ENCODE measurements at regions not wholly inside any gene's neighbourhood (a gene's known extent, or its start where the extent isn't known, plus 50 kb on each side); places are given as distances from the start of the nearest gene placed in this dataset.

- DNase-seq = no peak
Observed at GRCh38 chr2:147495734-147496133, 349.1 kb upstream of the ACVR2A start.

DNA sequence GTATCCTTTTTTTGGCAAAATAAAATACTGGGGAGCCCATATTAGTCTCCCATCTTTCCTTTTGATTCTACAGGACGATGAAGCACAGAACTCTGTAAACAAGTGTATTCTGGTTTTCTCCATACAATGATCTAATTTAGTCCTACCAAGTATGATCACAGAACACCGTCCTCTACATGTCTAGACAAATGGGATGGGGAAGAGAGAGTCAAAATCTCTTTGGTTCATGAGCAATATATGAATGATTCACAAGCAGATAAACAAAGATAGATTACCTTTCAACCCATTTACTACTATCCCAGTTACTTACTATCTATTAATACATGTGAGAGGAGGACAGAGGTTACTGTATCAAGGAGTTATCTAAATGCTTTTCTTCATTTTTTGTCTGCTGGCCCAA lies 352.4 kb upstream of the ACVR2A start:
- no peak for DNase-seq

- no peak for DNase-seq
Observed at GRCh38 chr2:147491506-147491905, 353.3 kb upstream of the ACVR2A start.

DNA sequence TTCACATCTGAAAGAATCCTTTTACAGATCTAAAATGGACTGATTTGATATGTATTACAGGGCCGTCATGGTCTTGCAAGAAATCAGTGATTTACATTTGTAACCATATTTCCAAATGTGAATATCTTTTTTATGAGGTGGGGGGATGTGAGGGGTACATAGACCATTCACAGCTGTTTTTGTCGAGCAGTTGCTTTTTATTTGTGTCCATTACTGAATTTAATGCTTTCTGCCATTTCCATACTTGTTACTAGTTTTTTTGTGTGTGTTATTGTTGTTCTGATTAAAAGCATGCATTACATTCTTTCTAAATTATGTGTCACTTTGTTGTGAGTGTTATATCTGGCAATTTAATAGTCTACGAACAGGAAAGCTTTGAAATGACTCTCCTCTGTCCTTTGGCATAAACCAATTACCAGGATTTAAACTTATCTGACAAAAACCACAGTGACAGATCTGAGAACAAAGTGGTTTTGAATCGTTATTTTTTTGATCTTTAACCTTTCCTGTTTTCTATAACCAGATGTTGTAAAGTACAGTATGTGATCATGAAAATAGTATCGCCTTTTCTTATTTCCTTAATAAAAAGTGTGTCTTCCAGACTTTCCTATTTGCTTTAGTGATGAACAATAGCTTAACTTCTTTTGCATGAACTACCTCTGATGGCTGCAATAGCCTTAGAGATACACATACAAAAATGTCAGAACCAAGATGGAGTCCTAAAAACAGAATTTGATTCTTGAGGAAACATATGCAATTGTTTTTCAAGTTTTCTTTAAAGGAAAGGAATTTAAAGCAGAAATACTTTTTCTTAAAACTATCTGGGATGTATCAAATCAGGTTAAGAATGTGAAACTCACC lies 354.2 kb upstream of the ACVR2A start:
- no peak for DNase-seq

DNA sequence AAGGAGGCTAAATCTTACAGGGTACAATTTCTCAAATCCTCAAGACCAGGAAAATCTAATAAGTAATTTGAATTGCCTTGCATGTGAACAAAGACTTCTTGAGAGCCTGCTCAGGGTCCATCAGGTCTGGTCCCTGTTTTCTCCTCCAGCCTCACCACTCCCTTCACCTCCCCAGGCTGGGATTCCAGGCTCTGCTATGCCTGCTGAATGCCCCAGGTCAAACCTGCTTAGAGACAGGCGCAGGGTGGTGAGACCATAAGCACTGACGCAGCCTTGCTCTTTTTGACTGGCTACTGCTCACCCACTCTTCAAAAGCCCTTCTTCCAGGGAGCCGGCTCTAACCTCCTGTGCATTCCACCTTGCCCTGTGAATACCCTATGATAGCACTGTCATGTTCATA lies 356.4 kb upstream of the ACVR2A start:
- no peak for DNase-seq

DNA sequence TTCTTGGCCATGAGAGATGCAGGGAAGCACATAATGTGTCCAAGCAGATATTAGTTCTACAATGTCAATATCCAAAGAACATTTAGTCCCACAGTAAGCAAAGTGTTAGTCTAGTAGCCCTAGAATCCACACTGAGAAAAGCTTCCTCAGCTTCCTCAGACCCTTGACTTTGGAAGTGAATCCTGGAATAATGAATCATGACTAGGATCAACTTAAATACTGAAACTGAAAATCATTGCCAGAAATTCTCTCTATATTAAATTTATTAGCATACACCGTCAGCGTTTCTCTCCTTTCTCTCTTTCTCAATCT lies 356.9 kb upstream of the ACVR2A start:
- DNase-seq = no peak

DNA sequence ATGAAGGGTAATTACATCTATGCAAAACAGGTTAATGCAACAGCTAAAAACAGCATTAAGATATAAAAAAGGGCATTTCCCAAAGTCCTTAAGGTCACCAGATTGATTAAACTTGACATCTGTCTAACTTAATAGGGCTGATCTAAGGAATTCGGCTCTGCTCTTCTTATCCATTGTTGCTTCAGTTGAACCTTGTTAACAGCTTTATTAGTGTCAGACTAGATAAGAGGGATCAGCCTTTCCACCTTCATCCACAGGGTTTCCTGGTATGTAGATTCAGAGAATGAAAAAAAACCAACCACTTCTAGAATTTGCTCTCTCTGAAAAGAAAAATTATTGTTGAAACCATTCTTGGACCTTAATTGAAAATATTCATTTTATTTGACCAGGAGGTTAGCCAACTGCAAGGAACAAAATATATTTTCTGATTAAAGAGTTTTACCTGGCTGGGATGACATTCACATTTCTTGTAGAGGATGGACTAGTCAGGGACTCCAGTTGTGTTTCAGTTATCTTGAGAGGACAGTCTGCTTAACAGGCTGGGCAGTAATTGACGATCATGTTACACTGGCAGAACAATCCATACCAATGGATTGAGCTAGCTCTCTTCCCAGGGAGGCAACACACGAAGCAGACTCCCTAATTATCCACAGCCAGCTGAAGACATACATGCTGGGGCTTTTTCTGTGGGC lies 357.4 kb upstream of the ACVR2A start:
- no peak for DNase-seq

DNA sequence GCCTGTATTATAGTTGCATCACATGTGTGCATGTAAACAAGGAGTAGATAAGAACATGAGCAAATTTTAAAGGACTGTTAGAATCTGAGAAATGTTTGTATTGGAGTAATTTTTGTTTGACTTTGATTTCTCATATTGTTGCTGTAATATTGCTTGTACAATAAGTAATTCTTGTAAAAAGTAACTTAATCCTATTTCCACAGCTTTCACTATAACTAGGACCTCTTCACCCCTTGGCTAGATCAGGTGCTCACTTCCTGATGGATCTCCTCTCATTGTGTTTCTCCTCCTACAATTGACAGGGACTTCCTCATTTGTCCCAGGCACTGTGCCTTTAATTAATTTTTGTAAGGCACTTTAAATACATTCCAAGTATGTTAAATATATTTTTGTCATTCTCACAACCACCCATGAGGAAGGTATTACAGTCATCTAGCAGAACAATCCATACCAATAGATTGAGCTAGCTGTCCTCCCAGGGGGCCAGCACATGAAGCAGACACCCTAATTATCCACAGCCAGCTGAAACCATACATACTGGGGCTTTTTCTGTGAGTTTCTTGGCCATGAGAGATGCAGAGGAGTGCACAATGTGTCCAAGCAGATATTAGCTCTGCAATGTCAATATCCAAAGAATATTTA lies 359.5 kb upstream of the ACVR2A start:
- no peak for DNase-seq

- DNase-seq = no peak
Observed at GRCh38 chr2:147483911-147484310, 360.9 kb upstream of the ACVR2A start.

DNA sequence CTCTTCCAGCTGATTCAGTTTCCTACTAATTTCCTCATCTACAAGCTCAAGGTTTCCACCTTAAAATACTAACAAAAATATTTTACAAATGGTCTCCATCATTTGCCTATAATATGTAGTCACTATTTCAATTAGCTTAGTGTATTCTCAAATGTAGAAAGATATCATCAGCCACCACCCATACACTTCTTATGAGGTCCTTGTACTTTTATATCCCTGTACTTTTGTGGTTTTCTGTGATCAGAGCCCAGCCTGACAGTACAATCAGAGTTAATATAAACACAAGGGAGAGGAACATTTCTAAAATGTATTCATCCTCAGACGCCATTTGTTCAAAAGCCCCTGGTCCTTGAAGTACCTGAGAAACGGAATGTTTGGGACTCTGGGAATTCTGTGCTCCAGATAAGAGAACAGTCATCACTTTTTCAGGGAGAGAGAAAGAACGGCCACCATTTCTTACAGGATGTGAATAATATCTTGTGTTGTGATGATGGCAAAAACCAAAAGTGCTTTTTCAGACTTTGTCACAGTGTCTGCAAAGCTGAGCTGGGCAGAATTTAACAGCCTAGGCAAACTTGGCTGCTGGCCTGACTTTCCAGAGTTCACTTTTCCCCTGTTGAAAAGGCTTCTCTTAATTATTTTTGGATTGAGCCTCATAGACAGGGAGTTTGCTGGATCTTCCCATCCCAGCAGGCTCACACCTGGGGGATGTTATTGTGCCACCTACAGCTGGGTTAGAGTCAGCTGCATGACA lies 361.7 kb upstream of the ACVR2A start:
- no peak for DNase-seq

DNA sequence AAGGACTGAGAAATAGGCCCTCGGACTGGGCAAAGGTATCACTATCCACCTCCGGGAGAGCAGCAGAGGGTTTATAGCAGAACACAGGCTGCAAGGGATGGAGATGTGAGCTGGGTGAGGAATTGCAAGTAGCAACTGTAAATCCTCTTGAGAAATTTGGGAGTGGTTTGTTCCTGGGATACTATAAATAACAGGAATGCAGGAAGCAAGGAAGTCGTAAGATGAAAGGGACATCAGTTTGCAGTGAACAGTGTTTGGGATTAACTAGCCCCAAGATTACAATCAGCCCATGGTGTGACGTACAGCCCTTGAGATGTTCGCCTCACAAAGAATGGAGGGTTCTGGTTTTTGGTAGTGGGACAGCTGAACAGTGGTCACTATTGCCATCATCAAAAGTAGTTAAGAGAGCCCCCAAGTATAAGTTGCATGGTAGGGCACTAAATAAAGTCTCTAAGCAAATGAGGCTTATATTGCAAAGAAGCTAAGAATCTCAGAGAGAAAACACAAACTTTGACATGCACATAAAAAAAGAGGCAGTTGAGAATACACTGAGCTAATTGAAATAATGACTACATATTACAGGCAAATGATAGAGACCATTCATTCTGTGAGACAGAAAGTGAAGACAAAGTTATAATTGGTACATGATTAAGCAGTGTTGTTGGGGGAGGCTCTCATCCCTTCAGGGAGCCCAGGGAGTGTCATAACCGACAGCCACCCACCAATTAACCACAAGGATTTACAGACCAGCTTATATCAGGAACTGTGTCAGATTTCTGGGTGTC lies 362.5 kb upstream of the ACVR2A start:
- no peak for DNase-seq

- DNase-seq = no peak
Observed at GRCh38 chr2:147479358-147479757, 365.5 kb upstream of the ACVR2A start.

- DNase-seq = no peak
Observed at GRCh38 chr2:147473075-147473474, 371.8 kb upstream of the ACVR2A start.

DNA sequence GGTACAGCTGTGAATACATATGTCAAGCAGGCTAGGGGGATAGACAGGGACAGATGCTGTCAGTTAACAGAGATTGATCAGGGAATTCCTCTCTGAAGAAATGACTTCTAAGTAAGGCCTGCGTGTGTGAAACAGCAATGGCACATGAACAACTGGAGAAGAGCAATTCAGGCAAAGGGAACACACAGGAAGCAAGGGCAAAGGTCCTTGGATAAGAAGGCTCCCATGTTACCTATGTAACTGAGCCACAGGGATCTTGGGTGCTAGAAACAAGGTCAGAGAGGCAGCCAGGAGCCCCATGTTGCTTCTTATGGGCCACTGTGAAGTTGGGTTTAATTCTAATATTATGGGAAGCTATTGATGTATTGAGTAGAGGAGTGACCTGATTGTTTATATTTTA lies 373.7 kb upstream of the ACVR2A start:
- no peak for DNase-seq

GRCh38 chr2:147469471-147469870 lies 375.4 kb upstream of the ACVR2A start:
- DNase-seq = no peak

- DNase-seq = no peak
Observed at GRCh38 chr2:147468963-147469362, 375.9 kb upstream of the ACVR2A start.

- no peak for DNase-seq
Observed at GRCh38 chr2:147468349-147468748, 376.5 kb upstream of the ACVR2A start.

DNA sequence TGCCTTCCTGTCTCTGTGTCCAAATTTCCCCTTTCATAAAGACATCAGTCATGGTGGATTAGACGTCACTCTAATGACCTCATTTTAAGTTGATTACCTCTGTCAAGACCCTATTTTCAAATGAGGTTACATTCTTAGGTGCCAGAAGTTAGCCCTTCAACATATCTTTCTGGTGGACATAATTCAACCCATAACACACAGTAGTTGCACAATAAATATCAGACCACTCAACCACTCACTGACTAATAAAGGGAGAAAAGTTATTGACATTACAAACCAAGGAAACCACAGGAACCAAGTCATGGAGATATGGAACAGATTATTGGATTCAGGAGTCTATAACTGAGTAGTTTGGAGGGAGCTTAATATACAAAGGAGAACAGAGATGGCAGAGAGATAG lies 377.4 kb upstream of the ACVR2A start:
- no peak for DNase-seq

- no peak for DNase-seq
Observed at GRCh38 chr2:147464737-147465357, 380.0 kb upstream of the ACVR2A start.

DNA sequence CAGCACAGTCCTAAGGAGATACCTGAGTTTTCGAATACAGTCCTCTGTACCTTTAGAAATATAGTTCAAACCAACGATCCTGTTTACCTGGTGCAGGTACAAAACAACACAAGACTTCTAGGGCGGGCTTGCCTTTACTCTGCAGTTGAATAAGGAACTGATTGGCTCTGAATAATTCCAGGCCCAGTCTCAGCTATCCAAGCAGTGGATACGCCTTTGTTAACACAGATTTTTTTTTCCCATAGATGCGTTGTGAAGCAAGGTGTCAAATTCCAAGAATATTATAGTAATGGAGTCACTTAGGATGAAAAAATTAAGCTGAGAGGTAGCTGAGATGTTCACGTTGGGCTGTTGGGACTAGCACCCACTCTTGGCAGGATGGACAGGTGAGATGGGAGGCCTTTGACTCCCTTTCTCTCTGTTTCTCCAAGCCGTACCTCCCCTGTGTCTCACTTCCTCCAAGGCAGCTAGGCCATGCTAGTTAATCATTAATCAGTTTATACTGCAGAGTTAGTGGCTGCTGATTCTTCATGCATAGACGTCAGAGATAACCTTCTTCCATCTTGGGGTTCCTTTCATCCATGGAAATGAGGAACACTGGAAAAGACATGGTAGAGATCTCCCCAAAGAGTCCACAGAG lies 380.8 kb upstream of the ACVR2A start:
- no peak for DNase-seq

- DNase-seq = no peak
Observed at GRCh38 chr2:147460155-147460554, 384.7 kb upstream of the ACVR2A start.

DNA sequence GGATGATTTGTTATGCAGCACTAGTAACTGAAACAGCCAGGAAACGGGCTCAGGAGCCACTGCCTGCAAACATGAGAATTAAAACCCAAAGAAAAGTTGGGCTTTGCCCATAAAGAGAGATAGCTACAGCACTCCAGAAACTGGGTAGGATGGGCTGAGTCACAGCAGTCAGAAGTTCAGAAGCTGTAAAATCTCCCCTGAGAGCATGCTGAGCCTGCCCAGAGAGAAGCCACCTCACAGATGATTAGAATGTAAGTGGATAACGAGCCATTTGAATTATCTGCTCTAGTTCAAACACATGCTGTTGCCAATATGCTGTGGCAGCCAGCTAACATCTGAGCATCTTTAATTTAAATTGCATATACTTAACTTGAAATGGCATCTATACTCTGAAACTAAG lies 388.1 kb upstream of the ACVR2A start:
- DNase-seq = no peak
